Panc1 (cell line): ENCODE measurements at regions not wholly inside any gene's neighbourhood (a gene's known extent, or its start where the extent isn't known, plus 50 kb on each side); places are given as distances from the start of the nearest gene placed in this dataset.
A peak's percentile ranks its signal among the peaks of the same experiment; 100 is the strongest.

Experiments
- ATAC-seq: fragments of 200-7000 bp; cut with Tn5 transposase; 2 replicates; pipeline ENCODE4 v1.9.1; 2020; ENCODE audit warnings: mild to moderate bottlenecking, moderate library complexity
- BruUV-seq: library from RNA; stranded (reverse); fragments of 400-500 nt; replicated peaks from 2 replicates; lab custom pipeline; 2021; lab: Mats Ljungman, UMichigan
- CTCF ChIA-PET: fragments of 300-600 bp; sonication (Branson Sonifier 250); formaldehyde crosslinking; loops from one replicate; lab custom pipeline; 2022; ENCODE audit warnings: antibody characterized with exemption; lab: Charles Lee
- POLR2A ChIA-PET: fragments of 300-600 bp; sonication (Branson Sonifier 250); formaldehyde crosslinking; loops from one replicate; lab custom pipeline; 2022; ENCODE audit warnings: antibody characterized with exemption; lab: Charles Lee
- DNase-seq: peaks from one replicate; pipeline ENCODE4 v3.0.0-alpha.2; 2010; ENCODE audit warnings: low read depth, low spot score
- H3K27ac ChIP-seq: 2 replicates; pipeline ENCODE4 v1.5.1; 2011; ENCODE audit warnings: mild to moderate bottlenecking, low read length, inconsistent platforms
- H3K27me3 ChIP-seq: fragments of 200-500 bp; sonication (Bioruptor generic); 2 replicates; pipeline ENCODE4 v1.6.0; 2014; ENCODE audit warnings: low read length, inconsistent platforms; ENCODE audit not compliant: control insufficient read depth, insufficient read depth
- H3K36me3 ChIP-seq: fragments of 200-500 bp; sonication (Bioruptor generic); 2 replicates; pipeline ENCODE4 v1.5.1; 2014; ENCODE audit warnings: inconsistent platforms, mild to moderate bottlenecking, low read length, moderate library complexity; ENCODE audit not compliant: control insufficient read depth, insufficient read depth
- H3K4me1 ChIP-seq: 2 replicates; pipeline ENCODE4 v1.5.1; 2011; ENCODE audit warnings: inconsistent platforms, mild to moderate bottlenecking, low read length, moderate library complexity; ENCODE audit not compliant: control insufficient read depth, insufficient read depth
- H3K4me3 ChIP-seq, 2 experiments: 2 replicates each; pipeline ENCODE4 v1.5.1; 2011 to 2012; ENCODE audit warnings: low read depth in 2 of 2, low read length in 2 of 2, mild to moderate bottlenecking in 2 of 2, inconsistent platforms in 1 of 2, moderate library complexity in 1 of 2
- H3K9me3 ChIP-seq: fragments of 200-500 bp; sonication (Bioruptor generic); 2 replicates; pipeline ENCODE4 v1.5.1; 2014; ENCODE audit warnings: low read depth, mild to moderate bottlenecking, inconsistent platforms, low read length, moderate library complexity; ENCODE audit not compliant: control insufficient read depth, insufficient read depth
- POLR2AphosphoS5 ChIP-seq: IDR thresholded peaks from 2 replicates; pipeline ENCODE4 v1.6.1; 2012; ENCODE audit warnings: mild to moderate bottlenecking, low read depth, low read length, moderate library complexity
- SIN3A ChIP-seq: IDR thresholded peaks from 2 replicates; pipeline ENCODE4 v1.6.1; 2012; ENCODE audit warnings: low read depth, mild to moderate bottlenecking, low read length, moderate library complexity, borderline replicate concordance; ENCODE audit not compliant: insufficient read depth
- TCF7L2 ChIP-seq: IDR thresholded peaks from 2 replicates; pipeline ENCODE4 v1.6.1; 2011; ENCODE audit warnings: mild to moderate bottlenecking, low read depth, low read length, inconsistent platforms
- in situ Hi-C: cut with HindIII; loops from 2 replicates; pipeline ENCODE4 v1.10.0; 2016; ENCODE audit warnings: low sequenced_read_pairs, low pct_unique_long_range_greater_than_20kb
- intact Hi-C: fragments of 100-400 bp; cut with micrococcal nuclease; formaldehyde crosslinking; loops from one replicate; pipeline ENCODE4 v1.10.0; 2022; ENCODE audit not compliant: unreplicated experiment
- TF ChIP-seq, protein P1 (sequence below), 2 experiments: IDR thresholded peaks; 2 replicates each; pipeline ENCODE4 v1.6.1; 2011 to 2012; ENCODE audit warnings: low read depth in 2 of 2, control low read depth in 1 of 2, low read length in 1 of 2, mild to moderate bottlenecking in 1 of 2, moderate library complexity in 1 of 2; ENCODE audit not compliant: insufficient read depth in 1 of 2
- TF ChIP-seq, protein P2 (sequence below): fragments of 450-650 bp; IDR thresholded peaks from 2 replicates; pipeline ENCODE4 v1.5.1; 2017; ENCODE audit warnings: mild to moderate bottlenecking

DNA sequence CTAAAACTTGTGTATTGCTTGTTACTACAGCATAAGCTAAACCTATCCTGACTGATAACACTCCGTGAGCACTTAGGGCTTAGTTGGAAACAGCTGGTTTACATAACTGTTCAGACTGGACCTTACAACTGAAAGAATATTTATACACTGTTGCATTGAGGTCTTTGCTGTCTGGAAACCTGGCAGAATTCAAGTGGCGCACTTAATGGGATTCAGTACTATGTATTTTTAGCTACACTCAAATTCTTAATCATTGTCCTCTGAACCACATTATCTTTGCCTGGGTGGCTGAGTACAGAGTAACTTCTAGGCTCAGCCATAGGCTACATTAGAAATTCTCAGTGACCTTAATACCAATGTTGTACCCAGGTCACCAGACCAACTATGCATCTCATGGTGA, 172.9 kb downstream of the PMP22 start:
- in situ Hi-C loops, result no loop called here
- CTCF ChIA-PET, result interaction anchor here (0.5 kb wide), 1 partner anchor 164 kb away, joined by 4 read pairs; no protein-coding TSS in a partner anchor
- TF ChIP-seq TCF7L2 (no peak), SIN3A (no peak), POLR2AphosphoS5 (no peak)
- TF ChIP-seq, protein P1, sequence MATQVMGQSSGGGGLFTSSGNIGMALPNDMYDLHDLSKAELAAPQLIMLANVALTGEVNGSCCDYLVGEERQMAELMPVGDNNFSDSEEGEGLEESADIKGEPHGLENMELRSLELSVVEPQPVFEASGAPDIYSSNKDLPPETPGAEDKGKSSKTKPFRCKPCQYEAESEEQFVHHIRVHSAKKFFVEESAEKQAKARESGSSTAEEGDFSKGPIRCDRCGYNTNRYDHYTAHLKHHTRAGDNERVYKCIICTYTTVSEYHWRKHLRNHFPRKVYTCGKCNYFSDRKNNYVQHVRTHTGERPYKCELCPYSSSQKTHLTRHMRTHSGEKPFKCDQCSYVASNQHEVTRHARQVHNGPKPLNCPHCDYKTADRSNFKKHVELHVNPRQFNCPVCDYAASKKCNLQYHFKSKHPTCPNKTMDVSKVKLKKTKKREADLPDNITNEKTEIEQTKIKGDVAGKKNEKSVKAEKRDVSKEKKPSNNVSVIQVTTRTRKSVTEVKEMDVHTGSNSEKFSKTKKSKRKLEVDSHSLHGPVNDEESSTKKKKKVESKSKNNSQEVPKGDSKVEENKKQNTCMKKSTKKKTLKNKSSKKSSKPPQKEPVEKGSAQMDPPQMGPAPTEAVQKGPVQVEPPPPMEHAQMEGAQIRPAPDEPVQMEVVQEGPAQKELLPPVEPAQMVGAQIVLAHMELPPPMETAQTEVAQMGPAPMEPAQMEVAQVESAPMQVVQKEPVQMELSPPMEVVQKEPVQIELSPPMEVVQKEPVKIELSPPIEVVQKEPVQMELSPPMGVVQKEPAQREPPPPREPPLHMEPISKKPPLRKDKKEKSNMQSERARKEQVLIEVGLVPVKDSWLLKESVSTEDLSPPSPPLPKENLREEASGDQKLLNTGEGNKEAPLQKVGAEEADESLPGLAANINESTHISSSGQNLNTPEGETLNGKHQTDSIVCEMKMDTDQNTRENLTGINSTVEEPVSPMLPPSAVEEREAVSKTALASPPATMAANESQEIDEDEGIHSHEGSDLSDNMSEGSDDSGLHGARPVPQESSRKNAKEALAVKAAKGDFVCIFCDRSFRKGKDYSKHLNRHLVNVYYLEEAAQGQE (IDR thresholded peaks at IDR 0.05; ENCODE audit: insufficient read depth in 1 of 2, low read depth in 2 of 2, low read length in 1 of 2), result no peak
- TF ChIP-seq, protein P2, sequence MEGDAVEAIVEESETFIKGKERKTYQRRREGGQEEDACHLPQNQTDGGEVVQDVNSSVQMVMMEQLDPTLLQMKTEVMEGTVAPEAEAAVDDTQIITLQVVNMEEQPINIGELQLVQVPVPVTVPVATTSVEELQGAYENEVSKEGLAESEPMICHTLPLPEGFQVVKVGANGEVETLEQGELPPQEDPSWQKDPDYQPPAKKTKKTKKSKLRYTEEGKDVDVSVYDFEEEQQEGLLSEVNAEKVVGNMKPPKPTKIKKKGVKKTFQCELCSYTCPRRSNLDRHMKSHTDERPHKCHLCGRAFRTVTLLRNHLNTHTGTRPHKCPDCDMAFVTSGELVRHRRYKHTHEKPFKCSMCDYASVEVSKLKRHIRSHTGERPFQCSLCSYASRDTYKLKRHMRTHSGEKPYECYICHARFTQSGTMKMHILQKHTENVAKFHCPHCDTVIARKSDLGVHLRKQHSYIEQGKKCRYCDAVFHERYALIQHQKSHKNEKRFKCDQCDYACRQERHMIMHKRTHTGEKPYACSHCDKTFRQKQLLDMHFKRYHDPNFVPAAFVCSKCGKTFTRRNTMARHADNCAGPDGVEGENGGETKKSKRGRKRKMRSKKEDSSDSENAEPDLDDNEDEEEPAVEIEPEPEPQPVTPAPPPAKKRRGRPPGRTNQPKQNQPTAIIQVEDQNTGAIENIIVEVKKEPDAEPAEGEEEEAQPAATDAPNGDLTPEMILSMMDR, result no peak
- Histone ChIP-seq H3K36me3 (no peaks in the 10 kb centered on the region), H3K9me3 (no peaks in the 10 kb centered on the region), H3K27me3 (no peaks in the 10 kb centered on the region; the same call in 1 of the 2 replicates), H3K27ac (no peak overlapping the region), H3K4me1 (no peaks in the 10 kb centered on the region), H3K4me3 (no peak overlapping the region)
- no peak for DNase-seq
- BruUV-seq, result no TSS peak
- POLR2A ChIA-PET, result no interaction called here
- intact Hi-C loops, result no loop called here
- no peak for ATAC-seq

DNA sequence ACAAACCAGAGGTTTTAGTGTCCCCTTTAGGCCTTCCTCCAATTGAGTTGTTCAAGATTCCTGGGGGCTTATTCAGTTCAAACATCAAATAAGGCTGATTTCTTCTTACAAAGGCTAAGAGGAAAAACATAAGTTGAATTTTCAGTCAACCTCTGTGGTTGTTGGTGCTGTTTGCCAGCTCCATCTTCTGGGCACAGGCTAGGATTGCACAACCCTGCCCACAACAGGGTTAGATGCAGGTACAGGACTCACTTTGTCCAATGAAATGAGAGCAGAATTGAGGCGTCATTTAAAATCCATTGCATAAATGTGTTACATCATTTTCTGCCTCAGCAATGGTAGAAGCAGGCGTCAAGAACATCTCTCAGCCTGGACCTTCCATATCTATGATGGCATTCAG, 173.3 kb downstream of the PMP22 start:
- H3K27ac ChIP-seq, result no peak overlapping the region
- no peak overlapping the region for H3K4me3 ChIP-seq
- in situ Hi-C loops (no loop called here), intact Hi-C loops (no loop called here)
- DNase-seq (no peak), ATAC-seq (no peak)
- CTCF ChIA-PET, result interaction anchor here (0.5 kb wide), 1 partner anchor 163 kb away, joined by 4 read pairs; no protein-coding TSS in a partner anchor
- H3K27me3 ChIP-seq, result no peaks in the 10 kb centered on the region; the same call in 1 of the 2 replicates
- POLR2A ChIA-PET, result no interaction called here
- no peaks in the 10 kb centered on the region for H3K36me3 ChIP-seq
- H3K9me3 ChIP-seq, result no peaks in the 10 kb centered on the region
- no TSS peak for BruUV-seq
- H3K4me1 ChIP-seq, result no peaks in the 10 kb centered on the region
- no peak for TF ChIP-seq TCF7L2
- TF ChIP-seq, protein P2, result peak; percentile 46
